HG03108 (cell line): ENCODE measurements at regions not wholly inside any gene's neighbourhood (a gene's known extent, or its start where the extent isn't known, plus 50 kb on each side); places are given as distances from the start of the nearest gene placed in this dataset.
"Not testable (repeated sequence)": the region's sequence is repeated elsewhere in the genome, so short reads cannot be mapped to it uniquely, and the experiment has no call there.

Experiments used
- ATAC-seq: cut with Tn5 transposase; IDR thresholded peaks from one replicate; pipeline ENCODE4 v1.9.1; 2021; ENCODE audit warnings: moderate library complexity; ENCODE audit not compliant: unreplicated experiment

DNA sequence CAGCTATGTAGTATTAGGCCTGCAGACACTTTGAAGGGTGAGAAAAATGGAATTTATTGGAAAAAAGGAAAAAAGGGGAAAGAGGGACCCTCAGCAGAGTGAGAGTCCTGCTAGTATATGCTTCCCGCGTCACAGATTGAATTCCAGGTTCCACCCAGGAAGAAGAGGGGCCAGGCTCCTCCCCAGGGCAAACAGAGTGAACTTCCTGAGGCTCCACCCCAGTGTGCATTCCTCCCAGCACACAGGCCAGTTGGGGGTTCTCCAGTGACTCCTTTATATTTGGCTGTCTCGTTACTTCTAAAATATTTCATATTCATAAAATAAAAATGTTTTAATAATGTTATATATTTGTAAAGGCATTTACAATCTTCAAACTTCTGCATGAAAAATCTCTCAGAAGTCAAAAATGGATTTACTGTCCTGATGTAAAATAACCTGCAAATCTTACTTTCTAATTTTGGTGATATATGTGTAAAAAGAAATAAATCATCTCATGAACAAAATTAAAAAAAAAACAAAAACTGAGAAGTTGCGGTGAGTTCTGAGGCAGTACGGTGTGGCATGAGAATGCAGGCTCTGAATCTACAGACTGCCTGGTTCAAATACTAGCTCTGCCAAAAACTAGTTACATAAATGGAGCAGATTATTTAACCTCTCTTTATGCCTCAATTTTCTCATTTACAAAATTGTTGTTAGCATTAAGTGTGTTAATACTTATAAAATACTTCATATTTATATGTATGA is 175.8 kb upstream of the P2RY1 start:
- ATAC-seq = no peak

DNA sequence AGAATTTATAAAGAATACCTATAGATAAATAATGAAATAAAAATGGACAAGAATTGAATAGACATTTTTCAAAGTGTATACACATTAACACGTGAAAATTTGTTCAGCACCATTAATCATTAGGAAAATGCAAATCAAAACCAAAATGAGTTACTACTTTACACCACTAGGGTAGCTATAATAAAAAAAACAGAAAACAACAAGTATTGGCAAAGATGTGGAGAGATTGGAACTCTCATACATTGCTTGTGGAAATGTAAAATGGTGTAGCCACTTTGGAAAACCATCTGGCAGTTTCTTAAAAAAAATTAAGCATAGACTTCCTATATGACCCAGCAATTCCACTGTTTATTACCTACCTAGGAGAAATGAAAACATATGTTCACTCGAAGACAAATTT is 172.8 kb upstream of the P2RY1 start:
- no peak for ATAC-seq

DNA sequence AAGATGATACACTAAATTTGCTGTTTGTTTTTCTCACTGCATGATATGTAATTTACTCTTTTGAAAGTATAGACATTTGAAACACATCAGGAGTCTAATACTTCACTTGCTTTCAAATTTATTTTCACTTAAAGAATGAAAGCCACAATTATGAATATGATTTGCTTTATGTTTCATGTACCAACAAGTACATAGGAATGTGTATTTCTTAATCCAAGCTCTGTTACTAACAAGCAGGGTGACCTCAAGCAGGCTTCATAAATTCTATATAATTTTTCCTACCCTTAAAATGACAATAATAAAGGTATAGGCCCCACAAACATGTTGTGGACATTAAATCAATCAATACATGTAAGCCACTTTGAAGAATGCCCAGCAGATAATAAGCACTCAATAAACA is 170.2 kb upstream of the P2RY1 start:
- ATAC-seq = no peak

DNA sequence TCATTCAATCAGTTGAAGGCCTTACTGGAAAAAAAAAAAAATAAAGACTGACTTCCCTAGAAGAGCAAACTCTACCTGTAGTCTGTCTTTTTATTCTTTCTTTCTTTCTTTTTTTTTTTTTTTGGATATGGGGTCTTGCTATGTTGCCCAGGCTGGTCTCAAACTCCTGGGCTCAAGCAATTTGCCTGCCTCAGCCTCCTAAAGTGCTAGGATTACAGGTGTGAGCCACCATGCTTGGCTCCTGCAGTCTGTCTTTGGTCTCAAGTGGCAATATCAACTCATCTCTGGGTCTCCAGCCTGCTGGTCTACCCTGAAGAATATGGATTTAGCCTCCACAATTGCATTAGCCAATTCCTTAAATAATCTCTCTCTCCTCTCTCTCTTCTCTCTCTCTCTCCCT is 167.7 kb upstream of the P2RY1 start:
- ATAC-seq = no peak

DNA sequence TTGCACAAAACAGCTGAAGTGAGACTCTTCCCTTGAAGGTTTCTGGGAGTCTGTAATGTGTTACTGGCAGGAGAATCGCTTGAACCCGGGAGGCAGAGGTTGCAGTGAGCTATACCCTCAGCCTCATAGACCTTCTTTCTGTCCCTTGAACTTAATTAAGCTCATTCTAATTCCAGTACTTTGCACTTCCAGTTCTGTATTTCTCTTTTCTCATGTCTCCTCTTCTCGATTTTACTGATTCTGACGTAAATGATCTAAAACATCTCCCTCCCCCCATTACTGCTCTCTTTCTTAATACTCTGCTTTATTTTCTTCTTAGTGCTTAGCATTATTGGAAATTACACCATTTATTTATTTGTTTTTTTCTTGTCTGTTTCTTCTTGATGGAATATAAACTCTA is 165.4 kb upstream of the P2RY1 start:
- no peak for ATAC-seq

DNA sequence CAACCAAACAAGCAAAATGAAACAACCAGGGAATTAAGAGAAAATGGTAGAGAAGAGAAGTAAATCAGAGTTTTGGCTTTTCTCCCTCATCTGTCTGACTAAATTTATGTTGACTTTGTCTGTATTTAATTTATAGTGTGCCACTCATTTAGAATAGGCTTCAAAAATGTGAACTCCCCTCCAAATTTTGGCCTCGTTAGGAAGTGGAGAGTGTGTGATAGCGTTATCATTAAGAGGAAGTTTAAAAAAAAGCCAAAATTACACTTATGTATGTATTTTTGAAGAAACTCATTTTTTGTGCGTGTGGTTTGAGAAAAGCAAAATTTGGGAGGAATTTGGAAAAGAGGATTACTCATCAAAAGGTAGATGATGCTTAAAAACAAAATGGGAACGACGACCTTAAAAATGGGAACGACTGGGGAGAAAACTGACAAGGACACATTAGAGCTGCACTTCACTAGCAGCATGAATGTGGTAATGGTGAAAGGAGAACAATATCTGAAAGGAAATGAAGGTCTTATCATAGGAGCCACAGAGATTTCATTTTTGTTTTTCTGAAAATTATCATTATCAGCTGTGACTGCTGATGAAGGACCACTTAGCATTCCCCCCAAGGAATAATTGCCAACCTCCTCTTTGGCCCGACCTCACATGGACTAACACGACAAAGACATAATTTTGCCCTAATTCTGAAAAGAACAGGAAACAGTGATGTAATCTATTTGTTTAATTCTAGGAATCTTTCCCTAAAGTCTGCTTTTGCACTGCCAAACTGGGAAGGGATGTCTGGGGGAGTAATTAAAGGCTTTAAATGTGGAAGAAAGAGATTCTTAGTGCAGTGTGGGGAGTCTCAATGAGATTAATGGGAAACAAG is 163.2 kb upstream of the P2RY1 start:
- ATAC-seq = no peak

DNA sequence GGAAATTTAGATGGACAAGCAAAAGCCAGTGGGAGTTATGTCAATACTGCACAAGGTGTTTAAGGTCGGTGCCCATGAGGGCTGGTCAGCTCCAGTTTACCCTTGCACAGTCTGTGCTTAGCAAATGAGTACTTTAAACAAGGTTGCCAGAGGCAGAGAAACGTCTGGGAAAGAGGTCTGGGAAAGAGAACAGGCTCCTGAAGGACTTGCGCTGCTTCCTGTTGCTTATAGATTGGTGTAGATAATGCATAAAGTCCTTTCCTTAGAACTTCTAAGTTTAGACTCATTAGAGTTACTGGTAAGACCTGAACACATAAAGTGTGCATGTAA is 162.6 kb upstream of the P2RY1 start:
- ATAC-seq = no peak

DNA sequence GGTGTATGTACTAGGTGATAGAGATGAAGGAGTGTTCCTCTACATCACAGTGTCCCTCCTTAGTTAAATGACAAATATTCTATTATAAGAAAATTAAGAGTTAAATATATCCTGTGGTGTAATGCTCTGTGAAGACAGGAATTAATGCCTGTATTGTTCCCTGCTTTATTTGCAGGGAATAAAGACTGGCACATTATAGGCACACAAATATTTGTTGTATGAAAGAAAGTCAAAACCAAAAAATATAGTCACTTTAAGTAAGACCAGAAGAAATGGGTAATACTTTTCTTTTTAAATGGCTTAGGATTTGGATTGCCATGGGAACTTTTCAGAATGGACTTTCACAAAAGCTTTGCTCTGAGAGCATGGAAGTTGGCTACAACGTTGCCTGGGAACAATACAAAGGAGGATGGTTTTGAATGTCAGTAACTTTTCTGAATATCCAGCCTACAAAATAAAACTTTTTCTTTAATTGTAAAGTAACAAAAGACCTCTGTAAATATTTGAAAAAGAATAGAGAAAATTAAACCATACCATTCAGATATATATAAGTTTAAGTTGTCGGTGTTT is 158.0 kb upstream of the P2RY1 start:
- no peak for ATAC-seq

DNA sequence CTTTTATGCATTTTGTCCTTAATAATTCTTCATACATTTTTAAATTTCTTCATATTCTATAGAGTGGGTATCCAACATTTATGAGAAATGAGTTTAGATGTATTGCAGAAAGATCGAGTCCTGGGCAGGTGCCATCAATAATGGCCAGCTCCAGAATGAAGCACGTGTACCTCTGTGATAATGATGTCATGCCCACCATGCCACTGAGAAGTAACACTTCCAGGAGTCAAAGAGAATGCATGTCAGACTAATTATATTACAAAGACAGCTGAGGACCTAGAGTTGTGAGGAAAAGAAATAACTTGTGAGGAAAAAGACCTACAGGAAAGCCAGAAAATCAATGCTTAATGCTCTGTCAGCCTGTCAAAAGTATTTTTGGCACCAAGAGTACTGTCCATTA is 157.4 kb upstream of the P2RY1 start:
- no peak for ATAC-seq

DNA sequence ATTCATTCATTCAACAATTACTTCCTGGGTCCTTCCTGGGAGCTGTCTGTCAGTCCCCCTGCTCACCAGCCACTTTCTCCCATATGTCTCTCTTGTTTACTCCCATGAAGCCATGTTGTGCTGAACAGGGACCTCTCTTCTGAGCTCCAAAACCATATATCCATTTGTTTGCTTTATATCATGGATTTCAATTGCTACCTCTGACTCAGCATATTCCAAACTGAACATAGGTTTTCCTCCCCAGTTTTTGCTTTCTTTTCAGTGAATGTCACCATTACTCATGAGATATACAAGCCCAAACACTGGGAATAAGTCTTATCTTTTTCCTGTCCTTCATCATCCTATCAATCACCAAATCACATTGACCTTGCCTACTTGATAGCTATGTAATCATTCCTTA is 152.5 kb upstream of the P2RY1 start:
- no peak for ATAC-seq

DNA sequence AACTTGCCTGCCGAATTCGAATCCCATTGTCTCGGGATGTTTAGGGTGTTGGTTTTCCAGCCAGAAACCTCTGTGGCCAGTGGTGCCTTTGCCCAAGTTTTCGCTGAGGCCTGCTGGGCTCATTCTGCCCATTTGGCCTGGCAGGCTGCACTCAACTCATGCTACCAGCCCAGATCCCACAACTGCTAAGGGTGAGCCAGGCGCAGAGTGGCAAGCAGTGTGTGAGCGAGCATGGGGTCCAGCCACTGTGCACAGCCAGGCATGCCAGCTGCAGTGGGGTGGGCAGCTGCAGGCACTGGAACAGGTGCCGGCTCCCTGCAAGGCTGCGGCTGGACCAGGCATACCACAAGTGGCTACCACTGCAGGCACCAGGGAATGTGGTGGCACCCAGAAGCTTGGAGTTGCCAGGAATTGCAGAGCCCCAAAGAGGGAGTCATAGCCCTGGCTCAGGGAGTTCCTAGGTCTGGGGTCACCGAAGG is 151.4 kb upstream of the P2RY1 start:
- no peak for ATAC-seq

DNA sequence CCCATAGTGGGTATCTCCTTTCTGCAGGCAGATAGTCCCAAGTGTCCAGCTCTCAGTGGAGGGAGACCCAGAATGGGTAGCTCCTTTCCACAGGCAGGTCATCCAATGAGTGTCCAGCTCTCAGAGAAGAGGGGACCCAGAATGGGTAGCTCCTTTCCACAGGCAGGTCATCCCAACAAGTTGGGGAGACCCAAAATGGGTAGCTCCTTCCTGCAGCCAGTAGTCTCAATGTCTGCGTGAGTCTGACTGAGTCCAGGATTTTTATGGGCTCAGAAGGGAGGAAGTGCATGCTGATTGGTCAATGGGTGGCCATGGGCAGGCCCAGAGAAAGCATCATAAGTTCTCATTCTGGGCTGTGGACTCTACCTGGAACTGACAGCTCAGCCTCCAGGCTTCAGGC is 150.7 kb upstream of the P2RY1 start:
- no peak for ATAC-seq

DNA sequence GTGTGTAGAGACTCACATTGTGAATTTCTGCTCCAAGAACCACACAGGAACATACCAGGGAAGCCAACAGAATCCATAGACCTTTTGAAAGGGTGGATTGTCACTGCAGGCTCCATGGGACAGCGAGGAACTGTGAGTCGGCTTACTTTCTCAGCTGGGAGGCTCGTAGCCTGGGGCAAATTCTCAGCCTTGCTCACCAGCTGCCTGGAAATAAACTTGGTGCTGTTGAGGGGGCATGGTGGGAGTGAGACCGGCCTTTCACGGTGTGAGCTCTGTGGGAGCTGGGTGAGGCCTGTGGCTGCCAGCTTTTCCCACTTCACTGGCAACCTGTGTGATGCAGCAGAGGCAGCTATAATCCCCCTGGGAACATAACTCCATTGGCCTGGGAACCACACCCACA is 146.6 kb upstream of the P2RY1 start:
- ATAC-seq = no peak

DNA sequence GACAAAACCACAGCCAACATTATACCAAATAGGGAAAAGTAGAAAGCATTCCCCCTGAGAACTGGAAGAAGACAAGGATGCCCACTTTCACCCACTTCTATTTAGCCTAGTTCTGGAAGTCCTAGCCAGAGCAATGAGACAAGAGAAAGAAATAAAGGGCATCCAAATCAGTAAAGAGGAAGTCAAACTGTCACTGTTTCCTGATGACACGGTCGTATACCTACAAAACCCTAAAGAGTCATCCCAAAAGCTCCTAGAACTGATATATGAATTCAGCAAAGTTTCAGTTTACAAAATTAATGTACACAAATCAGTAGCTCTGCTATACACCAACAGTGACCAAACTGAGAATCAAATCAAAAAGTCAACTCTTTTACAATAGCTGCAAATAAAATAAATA is 142.6 kb upstream of the P2RY1 start:
- not testable (repeated sequence) for ATAC-seq

DNA sequence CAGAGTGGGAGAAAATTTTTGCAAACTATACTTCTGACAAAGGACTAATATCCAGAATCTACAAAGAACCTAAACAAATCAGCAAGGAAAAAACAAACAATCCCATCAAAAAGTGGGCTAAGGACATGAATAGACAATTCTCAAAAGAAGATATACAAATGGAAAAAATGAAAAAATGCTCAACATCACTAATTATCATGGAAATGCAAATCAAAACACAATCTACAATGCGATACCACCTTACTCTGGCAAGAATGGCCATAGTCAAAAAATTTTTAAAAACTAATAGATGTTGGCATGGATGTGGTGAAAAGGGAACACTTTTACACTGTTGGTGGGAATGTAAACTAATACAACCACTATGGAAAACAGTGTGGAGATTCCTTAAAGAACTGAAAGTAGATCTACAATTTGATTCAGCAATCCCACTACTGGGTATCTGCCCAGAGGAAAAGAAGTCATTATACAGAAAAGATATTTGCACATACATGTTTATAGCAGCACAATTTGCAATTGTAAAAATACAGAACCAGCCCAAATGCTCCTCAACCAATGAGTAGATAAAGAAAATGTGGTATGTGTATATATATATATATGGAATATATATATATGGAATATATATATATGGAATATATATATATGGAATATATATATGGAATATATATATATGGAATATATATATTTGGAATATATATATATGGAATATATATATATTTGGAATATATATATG is 141.2 kb upstream of the P2RY1 start:
- not testable (repeated sequence) for ATAC-seq

DNA sequence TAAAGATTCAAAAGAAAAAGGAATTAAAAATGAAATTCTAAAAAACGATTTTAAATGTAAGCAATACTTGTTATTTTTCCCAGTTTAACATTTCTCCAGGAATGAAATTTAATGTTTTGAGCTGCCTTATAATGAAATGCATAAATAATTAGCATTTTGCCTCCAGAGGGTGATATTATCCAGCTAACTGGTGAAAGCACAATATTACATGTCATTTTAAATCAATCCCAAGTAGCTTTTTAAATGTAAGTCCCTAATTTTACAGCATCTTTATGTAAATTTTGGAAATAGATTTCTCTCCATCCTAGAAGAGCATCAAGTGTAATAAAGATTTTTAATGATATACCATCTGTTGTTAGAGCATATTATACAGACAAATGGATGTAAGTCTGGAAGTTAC is 139.1 kb upstream of the P2RY1 start:
- ATAC-seq = no peak

DNA sequence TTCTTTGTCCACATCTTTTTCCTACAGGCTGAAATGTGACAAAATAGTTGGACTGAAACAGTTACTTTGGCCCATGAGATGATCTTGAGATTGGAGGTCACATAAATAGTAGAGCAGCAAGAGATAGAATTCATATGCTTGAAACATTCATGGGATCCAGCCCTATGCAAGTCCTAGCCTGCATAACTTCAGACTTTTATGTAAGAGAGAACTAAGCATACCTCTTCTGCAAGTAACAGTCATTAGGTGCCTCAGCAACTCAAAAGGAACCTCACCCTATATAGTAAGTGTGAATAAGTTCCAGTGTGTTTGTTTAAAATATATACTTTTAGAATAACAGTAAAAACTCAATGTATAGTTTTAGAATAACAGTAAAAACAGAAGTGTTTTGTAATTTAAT is 138.0 kb upstream of the P2RY1 start:
- ATAC-seq = no peak

DNA sequence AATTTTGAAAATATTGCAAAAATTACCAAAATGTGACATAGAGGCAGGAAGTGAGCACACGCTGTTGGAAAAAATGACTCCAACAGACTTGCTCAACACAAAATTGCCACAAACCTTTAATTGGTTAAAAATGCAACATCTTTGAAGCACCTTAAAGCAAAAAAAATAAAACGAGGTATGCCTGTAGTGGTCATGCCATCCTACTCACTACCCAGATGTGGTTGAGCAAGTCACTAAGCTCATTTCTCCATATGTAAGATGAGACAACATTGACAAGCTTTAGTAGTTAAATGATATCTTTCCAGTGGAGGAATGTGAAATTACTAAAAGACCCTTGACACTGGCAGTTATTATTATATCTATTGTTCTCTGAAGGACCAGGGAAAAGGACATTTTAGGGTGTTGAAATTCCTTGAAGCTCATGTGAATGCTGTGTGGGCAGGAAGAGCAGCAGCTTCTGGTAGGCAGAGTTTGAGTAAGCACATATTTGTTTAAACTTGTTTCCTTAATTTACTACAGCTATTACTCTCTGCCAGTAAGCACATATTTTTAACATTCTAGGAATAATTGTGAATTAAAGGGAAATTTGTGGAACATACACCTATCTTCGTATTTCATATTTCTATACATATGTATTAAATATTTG is 131.6 kb upstream of the P2RY1 start:
- ATAC-seq = no peak

DNA sequence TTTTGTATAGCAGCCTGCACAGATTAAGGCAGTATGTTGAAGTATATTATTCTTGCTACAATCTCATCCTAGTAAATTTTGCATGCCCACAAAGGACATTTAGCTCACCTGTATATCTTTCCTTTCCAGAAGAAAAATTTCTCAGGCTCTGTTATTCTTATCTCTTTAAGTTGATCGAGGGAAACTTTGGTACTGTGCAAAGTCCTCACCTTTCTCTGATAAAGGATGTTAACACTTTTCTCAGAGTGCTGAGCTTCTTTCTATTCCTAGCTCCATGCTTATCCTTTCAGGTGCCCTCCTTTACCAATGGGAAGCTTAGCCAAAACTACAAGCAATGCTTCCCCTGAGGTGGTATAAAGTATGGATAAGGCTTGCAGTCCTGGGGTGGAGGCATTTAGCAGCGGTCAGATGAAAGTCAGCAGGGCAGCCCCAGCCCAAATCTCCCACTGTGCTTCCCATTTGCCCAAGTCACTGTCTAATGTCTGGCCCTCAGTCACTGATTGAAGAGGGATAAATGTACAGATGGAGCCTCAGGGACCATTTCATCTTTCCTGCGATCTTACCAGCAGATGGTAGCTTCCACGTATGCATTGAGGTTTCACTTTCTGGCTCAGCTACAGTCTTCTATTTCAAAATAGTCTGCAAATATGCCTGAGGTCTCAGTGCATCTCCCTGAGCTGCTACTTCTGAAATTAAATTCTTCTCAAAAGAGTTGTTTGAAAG is 127.8 kb upstream of the P2RY1 start:
- ATAC-seq = no peak

DNA sequence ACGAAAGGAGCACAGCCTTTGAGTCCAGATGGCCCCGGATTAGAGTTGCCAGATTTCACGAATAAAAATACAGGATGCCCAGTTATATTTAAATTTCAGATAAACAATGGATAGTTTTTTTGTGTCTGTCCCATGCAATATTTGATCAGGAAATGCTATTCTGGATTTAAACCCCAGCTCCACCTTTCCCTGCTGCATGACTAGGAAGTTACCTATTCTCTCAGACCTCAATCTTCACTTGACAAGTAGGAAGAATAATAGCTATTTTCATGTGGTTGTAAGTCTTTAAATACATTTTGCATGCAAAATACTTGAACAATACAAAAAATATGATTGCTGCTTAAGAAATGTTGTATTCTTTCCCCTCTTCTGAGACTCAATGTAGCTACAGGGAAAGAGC is 125.3 kb upstream of the P2RY1 start:
- ATAC-seq = no peak
